ENCODE measurements at regions not wholly inside any gene's neighbourhood (a gene's known extent, or its start where the extent isn't known, plus 50 kb on each side); places are given as distances from the start of the nearest gene placed in this dataset.

- DNase-seq (ENCODE audit: low spot score), result no peak
Measured at GRCh38 chr4:81883530-81884450, 412.1 kb upstream of the RASGEF1B start.

- no peak for DNase-seq (ENCODE audit: low spot score)
Measured at GRCh38 chr4:81883004-81883403, 411.3 kb upstream of the RASGEF1B start.

GRCh38 chr4:81881855-81882621 lies 410.3 kb upstream of the RASGEF1B start:
- DNase-seq (ENCODE audit: low spot score), result no peak

GRCh38 chr4:81876106-81876505 lies 404.4 kb upstream of the RASGEF1B start:
- DNase-seq (ENCODE audit: low spot score), result peak; percentile 16

- no peak for DNase-seq (ENCODE audit: low spot score)
Measured at GRCh38 chr4:81874661-81875515, 403.2 kb upstream of the RASGEF1B start.

- no peak for DNase-seq (ENCODE audit: low spot score)
Measured at GRCh38 chr4:81870275-81870674, 398.6 kb upstream of the RASGEF1B start.

GRCh38 chr4:81860111-81860510 lies 388.4 kb upstream of the RASGEF1B start:
- DNase-seq (ENCODE audit: low spot score), result no peak

GRCh38 chr4:81854406-81854805 lies 382.7 kb upstream of the RASGEF1B start:
- DNase-seq (ENCODE audit: low spot score), result no peak

GRCh38 chr4:81852031-81852715 lies 380.5 kb upstream of the RASGEF1B start:
- DNase-seq (ENCODE audit: low spot score), result no peak

- no peak for DNase-seq (ENCODE audit: low spot score)
Measured at GRCh38 chr4:81850701-81851100, 379.0 kb upstream of the RASGEF1B start.

GRCh38 chr4:81845761-81846160 lies 374.1 kb upstream of the RASGEF1B start:
- DNase-seq (ENCODE audit: low spot score), result no peak

GRCh38 chr4:81845273-81845672 lies 373.6 kb upstream of the RASGEF1B start:
- no peak for DNase-seq (ENCODE audit: low spot score)

- DNase-seq (ENCODE audit: low spot score), result peak; percentile 93
Measured at GRCh38 chr4:81844717-81845116, 373.0 kb upstream of the RASGEF1B start.

GRCh38 chr4:81839347-81840042 lies 367.8 kb upstream of the RASGEF1B start:
- no peak for DNase-seq (ENCODE audit: low spot score)

- no peak for DNase-seq (ENCODE audit: low spot score)
Measured at GRCh38 chr4:81838586-81838985, 366.9 kb upstream of the RASGEF1B start.

- DNase-seq (ENCODE audit: low spot score), result no peak
Measured at GRCh38 chr4:81836716-81837115, 365.0 kb upstream of the RASGEF1B start.

- DNase-seq (ENCODE audit: low spot score), result no peak
Measured at GRCh38 chr4:81833576-81833975, 361.9 kb upstream of the RASGEF1B start.

GRCh38 chr4:81828991-81829390 lies 357.3 kb upstream of the RASGEF1B start:
- DNase-seq (ENCODE audit: low spot score), result no peak

- no peak for DNase-seq (ENCODE audit: low spot score)
Measured at GRCh38 chr4:81827577-81828202, 356.0 kb upstream of the RASGEF1B start.

GRCh38 chr4:81826817-81827424 lies 355.2 kb upstream of the RASGEF1B start:
- no peak for DNase-seq (ENCODE audit: low spot score)
